Stimulated activated effector memory CD8-positive, alpha-beta T cell treated with anti-CD3 and anti-CD28 coated beads, Interleukin-12 subunit alpha, Interleukin-12 subunit beta, amount 100 ng/mL, for 72 hours (primary cell): ENCODE measurements at regions not wholly inside any gene's neighbourhood (a gene's known extent, or its start where the extent isn't known, plus 50 kb on each side); places are given as distances from the start of the nearest gene placed in this dataset.

Source experiments
- ATAC-seq: fragments of 150-1000 bp; cut with Tn5 transposase; 2 replicates; pipeline ENCODE4 v1.10.0; 2021
- DNase-seq, 2 donors: peaks; one replicate each; pipeline ENCODE4 v3.0.0; 2021 to 2022; ENCODE audit warnings: low spot score in 2 of 2
- H3K27ac Mint-ChIP-seq: one replicate; pipeline ENCODE4 v1.8.0; 2022; ENCODE audit warnings: mild to moderate bottlenecking, mixed read lengths
- H3K36me3 Mint-ChIP-seq: one replicate; pipeline ENCODE4 v1.8.0; 2022; ENCODE audit warnings: mild to moderate bottlenecking, mixed read lengths
- H3K4me1 Mint-ChIP-seq: one replicate; pipeline ENCODE4 v1.8.0; 2022; ENCODE audit warnings: mixed read lengths
- H3K4me3 Mint-ChIP-seq: one replicate; pipeline ENCODE4 v1.8.0; 2022; ENCODE audit warnings: mild to moderate bottlenecking, mixed read lengths
- H3K9me3 Mint-ChIP-seq: one replicate; pipeline ENCODE4 v1.8.0; 2022; ENCODE audit warnings: mixed read lengths

GRCh38 chr12:105921872-105922669 lies 216.7 kb downstream of the NUAK1 start:
- Mint-ChIP-seq H3K9me3 (peaks cover under 1% of the 10 kb centered on the region), H3K36me3 (no peaks in the 10 kb centered on the region), H3K27ac (no peak overlapping the region), H3K4me3 (no peak overlapping the region), H3K4me1 (no peaks in the 10 kb centered on the region)
- no peak for DNase-seq
- no peak for ATAC-seq

GRCh38 chr12:105922670-105923102 lies 216.1 kb downstream of the NUAK1 start:
- no peak for ATAC-seq
- H3K4me3 Mint-ChIP-seq = no peak overlapping the region
- H3K27ac Mint-ChIP-seq = no peak overlapping the region
- H3K4me1 Mint-ChIP-seq = no peaks in the 10 kb centered on the region
- peaks cover 3% of the 10 kb centered on the region for H3K9me3 Mint-ChIP-seq
- DNase-seq = no peak
- no peaks in the 10 kb centered on the region for H3K36me3 Mint-ChIP-seq

GRCh38 chr12:105924526-105925208 lies 214.1 kb downstream of the NUAK1 start:
- no peak for ATAC-seq
- no peak overlapping the region for H3K4me3 Mint-ChIP-seq
- no peak overlapping the region for H3K27ac Mint-ChIP-seq
- no peaks in the 10 kb centered on the region for H3K36me3 Mint-ChIP-seq
- no peak for DNase-seq
- H3K9me3 Mint-ChIP-seq = peaks cover 3% of the 10 kb centered on the region
- H3K4me1 Mint-ChIP-seq = no peaks in the 10 kb centered on the region

- ATAC-seq (no peak), DNase-seq (no peak)
- Mint-ChIP-seq H3K36me3 (no peaks in the 10 kb centered on the region), H3K27ac (no peak overlapping the region), H3K9me3 (peaks cover 3% of the 10 kb centered on the region), H3K4me3 (no peak overlapping the region), H3K4me1 (no peaks in the 10 kb centered on the region)
These were observed 211.2 kb downstream of the NUAK1 start for GRCh38 chr12:105927564-105927963.

GRCh38 chr12:105928436-105928835 lies 210.3 kb downstream of the NUAK1 start:
- Mint-ChIP-seq H3K9me3 (peaks cover 3% of the 10 kb centered on the region), H3K4me1 (no peaks in the 10 kb centered on the region), H3K27ac (no peak overlapping the region), H3K36me3 (no peaks in the 10 kb centered on the region), H3K4me3 (no peak overlapping the region)
- ATAC-seq (no peak), DNase-seq (no peak)

- H3K36me3 Mint-ChIP-seq = no peaks in the 10 kb centered on the region
- no peak overlapping the region for H3K27ac Mint-ChIP-seq
- H3K4me3 Mint-ChIP-seq = no peak overlapping the region
- H3K4me1 Mint-ChIP-seq = no peaks in the 10 kb centered on the region
- DNase-seq (no peak), ATAC-seq (no peak)
- peaks cover 3% of the 10 kb centered on the region for H3K9me3 Mint-ChIP-seq
These were observed 209.6 kb downstream of the NUAK1 start for GRCh38 chr12:105929192-105929591.

GRCh38 chr12:105930557-105931503 lies 207.9 kb downstream of the NUAK1 start:
- Mint-ChIP-seq H3K36me3 (no peaks in the 10 kb centered on the region), H3K9me3 (peaks cover 3% of the 10 kb centered on the region), H3K27ac (no peak overlapping the region), H3K4me3 (no peak overlapping the region), H3K4me1 (no peaks in the 10 kb centered on the region)
- DNase-seq = no peak
- ATAC-seq = no peak

GRCh38 chr12:105931762-105932570 lies 206.8 kb downstream of the NUAK1 start:
- ATAC-seq = no peak
- H3K4me1 Mint-ChIP-seq = no peaks in the 10 kb centered on the region
- H3K4me3 Mint-ChIP-seq = no peak overlapping the region
- H3K36me3 Mint-ChIP-seq = no peaks in the 10 kb centered on the region
- peaks cover 3% of the 10 kb centered on the region for H3K9me3 Mint-ChIP-seq
- no peak overlapping the region for H3K27ac Mint-ChIP-seq
- DNase-seq = no peak

GRCh38 chr12:105933671-105934665 lies 204.8 kb downstream of the NUAK1 start:
- Mint-ChIP-seq H3K27ac (no peak overlapping the region), H3K4me1 (no peaks in the 10 kb centered on the region), H3K36me3 (no peaks in the 10 kb centered on the region), H3K4me3 (no peak overlapping the region), H3K9me3 (no peaks in the 10 kb centered on the region)
- DNase-seq = no peak
- ATAC-seq = no peak

- Mint-ChIP-seq H3K9me3 (no peaks in the 10 kb centered on the region), H3K4me3 (no peak overlapping the region), H3K36me3 (no peaks in the 10 kb centered on the region), H3K27ac (no peak overlapping the region), H3K4me1 (no peaks in the 10 kb centered on the region)
- ATAC-seq = no peak
- no peak for DNase-seq
These were observed 203.6 kb downstream of the NUAK1 start for GRCh38 chr12:105935106-105935505.

- Mint-ChIP-seq H3K36me3 (no peaks in the 10 kb centered on the region), H3K4me3 (no peak overlapping the region), H3K9me3 (no peaks in the 10 kb centered on the region), H3K27ac (no peak overlapping the region), H3K4me1 (no peaks in the 10 kb centered on the region)
- ATAC-seq (peak; percentile 63), DNase-seq (no peak)
These were observed 202.8 kb downstream of the NUAK1 start for GRCh38 chr12:105935981-105936380.

GRCh38 chr12:105936496-105936895 lies 202.3 kb downstream of the NUAK1 start:
- Mint-ChIP-seq H3K36me3 (no peaks in the 10 kb centered on the region), H3K9me3 (no peaks in the 10 kb centered on the region), H3K27ac (no peak overlapping the region), H3K4me1 (no peaks in the 10 kb centered on the region), H3K4me3 (no peak overlapping the region)
- no peak for ATAC-seq
- no peak for DNase-seq

- DNase-seq (no peak), ATAC-seq (no peak)
- H3K36me3 Mint-ChIP-seq = no peaks in the 10 kb centered on the region
- no peak overlapping the region for H3K27ac Mint-ChIP-seq
- H3K9me3 Mint-ChIP-seq = no peaks in the 10 kb centered on the region
- H3K4me3 Mint-ChIP-seq = no peak overlapping the region
- no peaks in the 10 kb centered on the region for H3K4me1 Mint-ChIP-seq
These were observed 201.7 kb downstream of the NUAK1 start for GRCh38 chr12:105937009-105937408.
